H1 (cell line): ENCODE measurements at regions not wholly inside any gene's neighbourhood (a gene's known extent, or its start where the extent isn't known, plus 50 kb on each side); places are given as distances from the start of the nearest gene placed in this dataset.

ENCODE experiments used
- CTCF ChIA-PET: fragments of 300-600 bp; sonication (Branson Sonifier 250); formaldehyde crosslinking; loops from one replicate; lab custom pipeline; 2021; ENCODE audit not compliant: partially characterized antibody; lab: Charles Lee
- POLR2A ChIA-PET: fragments of 300-600 bp; sonication (Branson Sonifier 250); formaldehyde crosslinking; loops from one replicate; lab custom pipeline; 2021; ENCODE audit warnings: inconsistent platforms; ENCODE audit not compliant: partially characterized antibody; lab: Charles Lee
- DNase-seq, 2 experiments: peaks; one replicate each; pipeline versions ENCODE4 v3.0.0 to v3.0.0-alpha.2; 2010 to 2022; ENCODE audit warnings: low spot score in 2 of 2, low read depth in 1 of 2, mixed read lengths in 1 of 2
- FAIRE-seq: peaks from 2 replicates; lab custom pipeline; 2011; peaks lifted over from hg19 to GRCh38; lab: Jason Lieb, UNC
- H2AFZ ChIP-seq: 2 replicates; pipeline ENCODE4 v1.8.1; 2012; ENCODE audit warnings: low read length, inconsistent platforms
- H2AK5ac ChIP-seq: 2 replicates; pipeline ENCODE4 v1.6.1; 2013; ENCODE audit warnings: low read depth, low read length
- H2BK120ac ChIP-seq: replicated peaks from 2 replicates; pipeline ENCODE3; 2013; ENCODE audit warnings: low read depth, low read length, inconsistent platforms
- H2BK12ac ChIP-seq: 2 replicates; pipeline ENCODE4 v1.6.1; 2013; ENCODE audit warnings: low read depth, low read length
- H2BK15ac ChIP-seq: 2 replicates; pipeline ENCODE4 v1.6.1; 2013; ENCODE audit warnings: low read length
- H2BK20ac ChIP-seq: 2 replicates; pipeline ENCODE4 v1.6.1; 2013; ENCODE audit warnings: low read length
- H2BK5ac ChIP-seq: 2 replicates; pipeline ENCODE4 v1.6.1; 2013; ENCODE audit warnings: low read depth, low read length
- H3K14ac ChIP-seq: 2 replicates; pipeline ENCODE4 v1.6.1; 2013; ENCODE audit warnings: inconsistent platforms; ENCODE audit not compliant: insufficient read length
- H3K18ac ChIP-seq: 2 replicates; pipeline ENCODE4 v1.6.1; 2013; ENCODE audit warnings: low read length; ENCODE audit errors: extremely low read depth
- H3K23ac ChIP-seq: 2 replicates; pipeline ENCODE4 v1.6.1; 2013; ENCODE audit warnings: inconsistent platforms; ENCODE audit not compliant: insufficient read length
- H3K23me2 ChIP-seq: 2 replicates; pipeline ENCODE4 v1.6.1; 2013; ENCODE audit warnings: low read depth, low read length
- H3K27ac ChIP-seq: 2 replicates; pipeline ENCODE4 v1.6.1; 2011; ENCODE audit warnings: low read depth, low read length, inconsistent platforms
- H3K27me3 ChIP-seq, 4 experiments: replicated peaks in 1 of 4; 1 replicate in 1 of 4; 2 replicates in 3 of 4; pipeline versions ENCODE4 v1.6.1 to v1.8.1; 2011 to 2013; ENCODE audit warnings: low read length in 3 of 4, mild to moderate bottlenecking in 3 of 4, inconsistent platforms in 2 of 4, mixed read lengths in 2 of 4, moderate library complexity in 1 of 4; ENCODE audit not compliant: control insufficient read depth in 3 of 4, insufficient read depth in 3 of 4; ENCODE audit errors: extremely low read depth in 1 of 4
- H3K36me3 ChIP-seq, 4 experiments: 2 replicates each; pipeline versions ENCODE4 v1.6.1 to v1.8.1; 2011 to 2013; ENCODE audit warnings: mild to moderate bottlenecking in 4 of 4, low read length in 3 of 4, moderate library complexity in 2 of 4, control low read depth in 1 of 4, inconsistent platforms in 1 of 4; ENCODE audit not compliant: insufficient read depth in 4 of 4, control insufficient read depth in 2 of 4
- H3K4ac ChIP-seq: replicated peaks from 2 replicates; pipeline ENCODE3; 2013; ENCODE audit warnings: low read length, low read depth, mixed read lengths, inconsistent platforms; ENCODE audit not compliant: insufficient read length
- H3K4me1 ChIP-seq, 4 experiments: replicated peaks in 1 of 4; 1 replicate in 1 of 4; 2 replicates in 3 of 4; pipeline versions ENCODE4 v1.6.1 to v1.8.1; 2011 to 2013; ENCODE audit warnings: low read length in 3 of 4, inconsistent platforms in 2 of 4, mixed read lengths in 1 of 4; ENCODE audit not compliant: insufficient read depth in 4 of 4, control insufficient read depth in 3 of 4
- H3K4me2 ChIP-seq, 2 experiments: 2 replicates each; pipeline versions ENCODE4 v1.6.1 to v1.8.1; 2011 to 2013; ENCODE audit warnings: low read depth in 2 of 2, low read length in 2 of 2, control low read depth in 1 of 2, inconsistent platforms in 1 of 2, mild to moderate bottlenecking in 1 of 2; ENCODE audit not compliant: insufficient read depth in 1 of 2
- H3K4me3 ChIP-seq, 4 experiments: fragments of 200-600, 300-600 bp in 1 of 4; sonication (generic), shearing (Covaris generic), sonication (Bioruptor Twin) in 1 of 4; 2 replicates each; pipeline versions ENCODE4 v1.5.1 to v1.8.1; 2011 to 2016; ENCODE audit warnings: low read length in 4 of 4, low read depth in 3 of 4, control low read depth in 2 of 4, inconsistent platforms in 2 of 4, mild to moderate bottlenecking in 2 of 4, mixed read lengths in 1 of 4, moderate library complexity in 1 of 4; ENCODE audit not compliant: insufficient read depth in 2 of 4; ENCODE audit errors: extremely low read depth in 1 of 4
- H3K56ac ChIP-seq: replicated peaks from 2 replicates; pipeline ENCODE3; 2013; ENCODE audit warnings: low read depth, mild to moderate bottlenecking, mixed read lengths, low read length, inconsistent platforms; ENCODE audit not compliant: insufficient read length
- H3K79me1 ChIP-seq: 2 replicates; pipeline ENCODE4 v1.6.1; 2013; ENCODE audit warnings: low read depth, low read length, control low read depth
- H3K79me2 ChIP-seq, 2 experiments: 2 replicates each; pipeline versions ENCODE4 v1.6.1 to v1.8.1; 2012 to 2013; ENCODE audit warnings: low read length in 2 of 2, mild to moderate bottlenecking in 2 of 2, inconsistent platforms in 1 of 2; ENCODE audit not compliant: insufficient read depth in 2 of 2, control insufficient read depth in 1 of 2
- H3K9ac ChIP-seq, 4 experiments: replicated peaks in 1 of 4; 1 replicate in 1 of 4; 2 replicates in 3 of 4; pipeline versions ENCODE4 v1.6.1 to v1.8.1; 2011 to 2013; ENCODE audit warnings: low read depth in 3 of 4, low read length in 3 of 4, control low read depth in 2 of 4, mild to moderate bottlenecking in 2 of 4, moderate library complexity in 2 of 4, inconsistent platforms in 1 of 4; ENCODE audit errors: extremely low read depth in 1 of 4
- H3K9me3 ChIP-seq, 2 experiments: 2 replicates each; pipeline versions ENCODE4 v1.6.1 to v1.8.1; 2012 to 2013; ENCODE audit warnings: mild to moderate bottlenecking in 2 of 2, moderate library complexity in 2 of 2, control low read depth in 1 of 2, inconsistent platforms in 1 of 2, low read depth in 1 of 2, low read length in 1 of 2, mixed read lengths in 1 of 2; ENCODE audit not compliant: insufficient read depth in 2 of 2
- H4K20me1 ChIP-seq, 2 experiments: replicated peaks in 1 of 2; 2 replicates each; pipeline versions ENCODE3 to v1.8.1; 2011 to 2013; ENCODE audit warnings: inconsistent platforms in 2 of 2, low read length in 2 of 2, mild to moderate bottlenecking in 1 of 2; ENCODE audit not compliant: insufficient read depth in 2 of 2, control insufficient read depth in 1 of 2
- H4K5ac ChIP-seq: 2 replicates; pipeline ENCODE4 v1.6.1; 2013; ENCODE audit warnings: low read length, low read depth, mixed read lengths, inconsistent platforms; ENCODE audit not compliant: insufficient read length
- H4K8ac ChIP-seq: 2 replicates; pipeline ENCODE4 v1.8.0; 2013; ENCODE audit warnings: mild to moderate bottlenecking, moderate library complexity, low read length, inconsistent platforms; ENCODE audit not compliant: insufficient read depth; ENCODE audit errors: extremely low read depth
- H4K91ac ChIP-seq: replicated peaks from 2 replicates; pipeline ENCODE3; 2013; ENCODE audit warnings: low read length, mixed read lengths, inconsistent platforms; ENCODE audit not compliant: insufficient read length
- CBX8 ChIP-seq: fragments of 300-800, 300-1000 bp; sonication (generic); IDR thresholded peaks from 2 replicates; pipeline ENCODE4 v1.7.1; 2016; ENCODE audit warnings: low read depth, low read length, borderline replicate concordance
- POLR2A ChIP-seq, 2 experiments: IDR thresholded peaks; 1 replicate in 1 of 2; 2 replicates in 1 of 2; pipeline ENCODE4 v1.6.1; 2011; ENCODE audit warnings: low read depth in 2 of 2, low read length in 2 of 2, mild to moderate bottlenecking in 2 of 2; ENCODE audit errors: control extremely low read depth in 1 of 2
- SAP30 ChIP-seq: fragments of 300-600 bp; sonication (generic); IDR thresholded peaks from 2 replicates; pipeline ENCODE4 v1.7.1; 2012; ENCODE audit warnings: low read length, moderate library complexity, mild to moderate bottlenecking, inconsistent platforms; ENCODE audit not compliant: insufficient read depth, insufficient replicate concordance
- whole genome bisulfite sequencing, 2 experiments: shearing (Covaris generic) in 1 of 2; methylation state at CpG; one replicate each; pipeline versions ENCODE4 v1.1.6 to v1.1.7; 2013 to 2015; ENCODE audit warnings: low lambda C conversion rate in 2 of 2, mixed read lengths in 2 of 2, inconsistent platforms in 1 of 2, low coverage in 1 of 2, missing lambda C conversion rate in 1 of 2; ENCODE audit not compliant: insufficient replicate concordance in 2 of 2, insufficient coverage in 1 of 2, insufficient read length in 1 of 2; ENCODE audit errors: extremely low coverage in 1 of 2, missing lambda C conversion rate in 1 of 2; 5-methylcytosine and 5-hydroxymethylcytosine counted together
- TF ChIP-seq, protein P1 (sequence below), 3 experiments: IDR thresholded peaks; 1 replicate in 2 of 3; 2 replicates in 1 of 3; pipeline versions ENCODE4 v1.5.1 to v1.6.1; 2011; ENCODE audit warnings: low read length in 3 of 3, mild to moderate bottlenecking in 3 of 3, inconsistent platforms in 2 of 3, low read depth in 1 of 3, moderate library complexity in 1 of 3; ENCODE audit not compliant: insufficient read depth in 1 of 3; ENCODE audit errors: control extremely low read depth in 1 of 3

DNA sequence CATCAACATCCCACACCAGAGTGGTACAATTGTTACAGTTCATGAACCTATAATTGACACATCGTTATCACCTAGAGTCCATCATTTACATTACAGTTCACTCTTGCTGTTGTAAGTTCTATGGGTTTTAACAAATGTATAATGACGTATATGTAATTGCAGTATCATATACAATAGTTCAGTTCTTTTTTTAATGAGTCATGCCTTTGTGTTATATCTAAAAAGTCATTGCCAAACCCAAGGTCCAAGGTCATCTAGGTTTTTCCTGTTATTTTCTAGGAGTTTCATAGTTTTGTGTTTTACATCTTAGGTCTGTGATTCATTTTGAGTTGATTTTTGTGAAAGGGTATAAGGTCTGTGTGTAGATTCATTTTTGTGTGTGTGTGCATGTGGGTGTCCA, 160.9 kb upstream of the GALNT15 start:
- Histone ChIP-seq H3K23me2 (no peaks in the 10 kb centered on the region), H2BK12ac (no peak overlapping the region), H4K20me1 (no peaks in the 10 kb centered on the region), H3K23ac (no peak overlapping the region), H3K9me3 (no peaks in the 10 kb centered on the region), H3K56ac (no peak overlapping the region), H3K18ac (no peak overlapping the region), H3K36me3 (no peaks in the 10 kb centered on the region), H2AFZ (no peak overlapping the region), H2BK15ac (no peak overlapping the region), H3K4me1 (no peaks in the 10 kb centered on the region; a peak in 1 of 7 replicates), H2AK5ac (no peak overlapping the region), H3K79me1 (no peaks in the 10 kb centered on the region), H3K4me3 (no peak overlapping the region), H3K9ac (no peak overlapping the region), H2BK20ac (no peak overlapping the region), H3K27me3 (no peaks in the 10 kb centered on the region), H3K4ac (no peak overlapping the region), H3K14ac (no peak overlapping the region), H3K27ac (no peak overlapping the region), H2BK120ac (no peak overlapping the region), H3K4me2 (no peak overlapping the region), H2BK5ac (no peak overlapping the region), H4K5ac (no peak overlapping the region), H4K91ac (no peak overlapping the region), H3K79me2 (no peaks in the 10 kb centered on the region), H4K8ac (no peak overlapping the region)
- no peak for TF ChIP-seq CBX8
- no peak for TF ChIP-seq POLR2A (IDR thresholded peaks at IDR 0.05; ENCODE audit: control extremely low read depth in 1 of 2, low read depth in 2 of 2, low read length in 2 of 2)
- TF ChIP-seq, protein P1, sequence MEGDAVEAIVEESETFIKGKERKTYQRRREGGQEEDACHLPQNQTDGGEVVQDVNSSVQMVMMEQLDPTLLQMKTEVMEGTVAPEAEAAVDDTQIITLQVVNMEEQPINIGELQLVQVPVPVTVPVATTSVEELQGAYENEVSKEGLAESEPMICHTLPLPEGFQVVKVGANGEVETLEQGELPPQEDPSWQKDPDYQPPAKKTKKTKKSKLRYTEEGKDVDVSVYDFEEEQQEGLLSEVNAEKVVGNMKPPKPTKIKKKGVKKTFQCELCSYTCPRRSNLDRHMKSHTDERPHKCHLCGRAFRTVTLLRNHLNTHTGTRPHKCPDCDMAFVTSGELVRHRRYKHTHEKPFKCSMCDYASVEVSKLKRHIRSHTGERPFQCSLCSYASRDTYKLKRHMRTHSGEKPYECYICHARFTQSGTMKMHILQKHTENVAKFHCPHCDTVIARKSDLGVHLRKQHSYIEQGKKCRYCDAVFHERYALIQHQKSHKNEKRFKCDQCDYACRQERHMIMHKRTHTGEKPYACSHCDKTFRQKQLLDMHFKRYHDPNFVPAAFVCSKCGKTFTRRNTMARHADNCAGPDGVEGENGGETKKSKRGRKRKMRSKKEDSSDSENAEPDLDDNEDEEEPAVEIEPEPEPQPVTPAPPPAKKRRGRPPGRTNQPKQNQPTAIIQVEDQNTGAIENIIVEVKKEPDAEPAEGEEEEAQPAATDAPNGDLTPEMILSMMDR (IDR thresholded peaks at IDR 0.05; ENCODE audit: control extremely low read depth in 1 of 3, insufficient read depth in 1 of 3, low read depth in 1 of 3, low read length in 3 of 3), result no peak
- no peak for TF ChIP-seq SAP30
- 85% methylated on average over 2 of the region's 2 CpGs; no CpG with 5 or more reads in 1 of the 2 experiments for WGBS, 2 experiments
- ChIA-PET CTCF (no interaction called here), POLR2A (no interaction called here)
- no peak for DNase-seq
- FAIRE-seq, result no peak
